Caco-2 (cell line): ENCODE measurements at regions not wholly inside any gene's neighbourhood (a gene's known extent, or its start where the extent isn't known, plus 50 kb on each side); places are given as distances from the start of the nearest gene placed in this dataset.

Experiments
- BruUV-seq: library from RNA; stranded (reverse); fragments of 400-500 nt; replicated peaks from 2 replicates; lab custom pipeline; 2021; lab: Mats Ljungman, UMichigan
- CTCF ChIA-PET: fragments of 300-600 bp; sonication (Branson Sonifier 250); formaldehyde crosslinking; loops from one replicate; lab custom pipeline; 2022; ENCODE audit warnings: antibody characterized with exemption; lab: Charles Lee
- POLR2A ChIA-PET: fragments of 300-600 bp; sonication (Branson Sonifier 250); formaldehyde crosslinking; loops from one replicate; lab custom pipeline; 2022; ENCODE audit warnings: antibody characterized with exemption; lab: Charles Lee
- DNase-seq, 2 experiments: peaks; one replicate each; pipeline versions ENCODE4 v3.0.0 to v3.0.0-alpha.2; 2020 to 2022
- H3K27me3 ChIP-seq: replicated peaks from 2 replicates; pipeline ENCODE4 v1.6.0; 2011; ENCODE audit warnings: low read length; ENCODE audit not compliant: control insufficient read depth, insufficient read depth
- H3K36me3 ChIP-seq: 2 replicates; pipeline ENCODE4 v1.5.1; 2011; ENCODE audit warnings: low read length; ENCODE audit not compliant: control insufficient read depth, insufficient read depth
- H3K4me1 ChIP-seq: fragments of 250-450 bp; sonication (Bioruptor Pico); 2 replicates; pipeline ENCODE4 v1.5.1; 2020; ENCODE audit warnings: mild to moderate bottlenecking
- H3K4me3 ChIP-seq: 2 replicates; pipeline ENCODE4 v1.5.1; 2011; ENCODE audit warnings: low read depth, mild to moderate bottlenecking, control low read depth, low read length
- H3K9me3 ChIP-seq: fragments of 250-450 bp; sonication (Bioruptor Pico); 2 replicates; pipeline ENCODE4 v1.5.1; 2020; ENCODE audit warnings: mild to moderate bottlenecking, moderate library complexity
- H3K27ac Mint-ChIP-seq: one replicate; pipeline ENCODE4 v1.8.0; 2022; ENCODE audit warnings: mixed read lengths; ENCODE audit not compliant: unreplicated experiment
- H3K27me3 Mint-ChIP-seq: one replicate; pipeline ENCODE4 v1.8.0; 2022; ENCODE audit warnings: mixed read lengths; ENCODE audit not compliant: insufficient read depth, unreplicated experiment
- H3K36me3 Mint-ChIP-seq: one replicate; pipeline ENCODE4 v1.8.0; 2022; ENCODE audit warnings: mild to moderate bottlenecking, mixed read lengths; ENCODE audit not compliant: insufficient read depth, unreplicated experiment
- H3K4me1 Mint-ChIP-seq: one replicate; pipeline ENCODE4 v1.8.0; 2022; ENCODE audit warnings: low read depth, mixed read lengths; ENCODE audit not compliant: unreplicated experiment
- H3K4me3 Mint-ChIP-seq: one replicate; pipeline ENCODE4 v1.8.0; 2022; ENCODE audit warnings: mild to moderate bottlenecking, moderate library complexity, mixed read lengths; ENCODE audit not compliant: unreplicated experiment
- H3K9me3 Mint-ChIP-seq: one replicate; pipeline ENCODE4 v1.8.0; 2022; ENCODE audit warnings: mixed read lengths; ENCODE audit not compliant: unreplicated experiment
- CTCF ChIP-seq, 2 experiments: fragments of 200-600 bp in 1 of 2; IDR thresholded peaks; 1 replicate in 1 of 2; 2 replicates in 1 of 2; pipeline versions ENCODE4 v1.5.1 to v1.8.0; 2011 to 2022; ENCODE audit warnings: antibody characterized with exemption in 1 of 2, control low read depth in 1 of 2, inconsistent platforms in 1 of 2, low read depth in 1 of 2, low read length in 1 of 2, mild to moderate bottlenecking in 1 of 2, moderate library complexity in 1 of 2; ENCODE audit not compliant: insufficient read depth in 1 of 2, severe bottlenecking in 1 of 2, unreplicated experiment in 1 of 2
- intact Hi-C: fragments of 100-400 bp; cut with micrococcal nuclease; formaldehyde crosslinking; loops from one replicate; pipeline ENCODE4 v1.10.0; 2022; ENCODE audit not compliant: unreplicated experiment

DNA sequence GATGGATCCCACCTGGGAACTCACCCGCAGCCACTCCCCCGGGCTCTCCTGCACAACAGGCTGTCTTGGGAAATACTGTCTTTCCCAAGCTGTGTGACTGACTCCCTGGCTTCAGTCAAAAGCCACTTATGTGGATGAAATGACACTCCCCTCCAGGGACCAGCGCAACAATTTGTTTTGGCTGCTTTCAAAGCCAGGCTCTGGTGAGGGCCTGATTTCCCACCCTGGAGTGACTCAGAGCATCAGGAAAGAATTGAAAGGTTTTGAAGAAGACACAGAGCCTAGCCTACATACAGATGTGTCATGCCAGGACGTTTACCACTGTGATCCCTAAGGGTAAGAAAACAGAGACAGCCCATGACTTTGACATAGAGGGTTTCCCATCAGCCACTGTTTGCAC lies 550.5 kb downstream of the MIAT start:
- Mint-ChIP-seq H3K36me3 (no peaks in the 10 kb centered on the region), H3K27me3 (no peaks in the 10 kb centered on the region), H3K27ac (no peak overlapping the region), H3K9me3 (no peaks in the 10 kb centered on the region), H3K4me1 (peaks cover 13% of the 10 kb centered on the region), H3K4me3 (no peak overlapping the region)
- DNase-seq, result no peak
- no TSS peak for BruUV-seq
- no peaks in the 10 kb centered on the region for H3K9me3 ChIP-seq
- intact Hi-C loops, result no loop called here
- no peaks in the 10 kb centered on the region for H3K27me3 ChIP-seq
- no peak for TF ChIP-seq CTCF (IDR thresholded peaks at IDR 0.05; ENCODE audit: insufficient read depth in 1 of 2, low read depth in 1 of 2, low read length in 1 of 2, severe bottlenecking in 1 of 2, unreplicated experiment in 1 of 2)
- ChIA-PET POLR2A (no interaction called here), CTCF (no interaction called here)
- no peak overlapping the region for H3K4me3 ChIP-seq
- no peaks in the 10 kb centered on the region for H3K36me3 ChIP-seq
- H3K4me1 ChIP-seq, result peaks cover 14% of the 10 kb centered on the region

GRCh38 chr22:27210111-27210730 lies 552.8 kb downstream of the MIAT start:
- no peaks in the 10 kb centered on the region for H3K27me3 Mint-ChIP-seq
- H3K27ac Mint-ChIP-seq, result no peak overlapping the region
- ChIA-PET CTCF (no interaction called here), POLR2A (no interaction called here)
- TF ChIP-seq CTCF (IDR thresholded peaks at IDR 0.05; ENCODE audit: insufficient read depth in 1 of 2, low read depth in 1 of 2, low read length in 1 of 2, severe bottlenecking in 1 of 2, unreplicated experiment in 1 of 2), result no peak
- Histone ChIP-seq H3K9me3 (no peaks in the 10 kb centered on the region), H3K4me1 (peaks cover 7% of the 10 kb centered on the region; the same call in 1 of the 2 replicates), H3K27me3 (no peaks in the 10 kb centered on the region), H3K36me3 (no peaks in the 10 kb centered on the region), H3K4me3 (no peak overlapping the region)
- DNase-seq, result no peak
- BruUV-seq, result no TSS peak
- no peaks in the 10 kb centered on the region for H3K36me3 Mint-ChIP-seq
- intact Hi-C loops, result no loop called here
- peaks cover 17% of the 10 kb centered on the region for H3K4me1 Mint-ChIP-seq
- no peak overlapping the region for H3K4me3 Mint-ChIP-seq
- H3K9me3 Mint-ChIP-seq, result no peaks in the 10 kb centered on the region

DNA sequence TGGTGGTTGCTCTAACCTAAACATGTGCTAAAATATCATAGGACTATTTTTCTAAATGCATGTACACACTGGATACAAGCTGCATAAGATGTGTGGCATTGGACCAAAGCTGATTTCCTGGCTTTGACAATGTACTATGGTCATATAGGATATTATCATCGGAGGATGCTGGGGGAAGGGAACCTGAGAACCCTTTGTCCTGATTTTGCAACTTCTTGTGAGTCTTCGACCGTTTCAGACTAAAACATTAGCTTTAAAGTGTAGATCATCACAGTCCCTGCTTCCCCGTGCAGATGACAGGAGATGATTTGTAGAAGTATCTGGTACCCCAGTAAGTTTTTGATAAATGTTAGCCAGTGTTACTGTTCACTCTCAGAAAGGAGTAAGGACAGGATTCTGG lies 554.7 kb downstream of the MIAT start:
- Mint-ChIP-seq H3K4me3 (no peak overlapping the region), H3K9me3 (no peaks in the 10 kb centered on the region), H3K27me3 (no peaks in the 10 kb centered on the region), H3K4me1 (peaks cover 17% of the 10 kb centered on the region), H3K27ac (no peak overlapping the region), H3K36me3 (no peaks in the 10 kb centered on the region)
- DNase-seq, result no peak
- no peak overlapping the region for H3K4me3 ChIP-seq
- TF ChIP-seq CTCF (IDR thresholded peaks at IDR 0.05; ENCODE audit: insufficient read depth in 1 of 2, low read depth in 1 of 2, low read length in 1 of 2, severe bottlenecking in 1 of 2, unreplicated experiment in 1 of 2), result no peak
- no peaks in the 10 kb centered on the region for H3K27me3 ChIP-seq
- intact Hi-C loops, result no loop called here
- no peaks in the 10 kb centered on the region for H3K36me3 ChIP-seq
- no TSS peak for BruUV-seq
- peaks cover 7% of the 10 kb centered on the region; the same call in 1 of the 2 replicates for H3K4me1 ChIP-seq
- CTCF ChIA-PET, result no interaction called here
- H3K9me3 ChIP-seq, result no peaks in the 10 kb centered on the region
- POLR2A ChIA-PET, result no interaction called here
